ENCODE measurements at regions not wholly inside any gene's neighbourhood (a gene's known extent, or its start where the extent isn't known, plus 50 kb on each side); places are given as distances from the start of the nearest gene placed in this dataset.

DNA sequence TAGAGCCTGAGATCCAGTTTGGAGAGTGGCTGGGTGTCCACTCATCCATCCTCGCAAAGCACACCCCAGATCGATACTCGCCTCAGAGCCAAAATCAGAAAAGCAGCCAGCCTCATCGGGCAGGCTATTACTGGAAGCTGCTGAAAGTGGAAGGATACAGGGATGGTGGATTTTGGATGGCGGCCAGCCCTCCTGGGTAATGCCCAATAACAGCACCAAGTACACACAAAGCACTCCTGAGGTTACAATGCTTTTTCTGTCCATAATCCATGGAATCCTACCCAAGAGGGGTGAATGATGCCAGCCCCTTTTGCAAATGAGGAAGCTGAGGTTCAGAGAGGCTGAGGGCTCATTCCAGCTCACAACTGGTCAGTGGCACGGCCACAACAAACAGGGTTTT lies 93.1 kb upstream of the SLC6A11 start:
- no peak overlapping the region for H2BK12ac ChIP-seq (ENCODE audit: low read length)
- no peak overlapping the region for H3K4ac ChIP-seq (ENCODE audit: low read length)
- no peak overlapping the region for H3K23ac ChIP-seq (ENCODE audit: low read depth, low read length, poor library complexity)
- H3K14ac ChIP-seq (ENCODE audit: low read length), result no peak overlapping the region
- H3K27me3 ChIP-seq (ENCODE audit: control insufficient read depth in 3 of 3, insufficient read depth in 3 of 3, low read depth in 1 of 3, low read length in 3 of 3), result peaks cover 0 to 13% (median 0%) of the 10 kb centered on the region in 3 experiments
- no peaks in the 10 kb centered on the region for H3K36me3 ChIP-seq (replicated peaks in 1 of 2; ENCODE audit: control insufficient read depth in 2 of 2, insufficient read depth in 2 of 2, low read length in 2 of 2)
- H2AFZ ChIP-seq (ENCODE audit: low read length), result no peak overlapping the region
- no peak overlapping the region for H4K91ac ChIP-seq (ENCODE audit: low read depth, low read length, poor library complexity)
- no CpG with 5 or more reads among the region's 6 CpGs for WGBS, 2 donors (ENCODE audit: extremely low coverage in 2 of 2, insufficient read length in 2 of 2, insufficient replicate concordance in 1 of 2)
- no peak overlapping the region for H2BK120ac ChIP-seq (ENCODE audit: low read depth, low read length)
- H3K18ac ChIP-seq (ENCODE audit: low read length), result no peak overlapping the region
- no peak overlapping the region for H2AK5ac ChIP-seq (ENCODE audit: low read depth, low read length)
- no peak overlapping the region for H3K4me3 ChIP-seq (ENCODE audit: low read length in 2 of 2)
- no peaks in the 10 kb centered on the region for H3K79me1 ChIP-seq (ENCODE audit: low read depth, low read length)
- H3K9ac ChIP-seq (ENCODE audit: low read depth, low read length, poor library complexity), result no peak overlapping the region
- no peak overlapping the region for H3K4me2 ChIP-seq (ENCODE audit: insufficient read depth, low read length, poor library complexity, severe bottlenecking)
- no peaks in the 10 kb centered on the region for H3K9me3 ChIP-seq (replicated peaks in 1 of 2; ENCODE audit: control insufficient read depth in 2 of 2, insufficient read depth in 1 of 2, low read depth in 1 of 2, low read length in 2 of 2)
- H2BK5ac ChIP-seq (ENCODE audit: low read length), result no peak overlapping the region
- no peak overlapping the region for H3K27ac ChIP-seq (replicated peaks; ENCODE audit: low read length)
- no peak for DNase-seq (ENCODE audit: low spot score)
- H2BK15ac ChIP-seq (ENCODE audit: low read length), result no peak overlapping the region
- H4K8ac ChIP-seq (ENCODE audit: low read depth, low read length), result no peak overlapping the region
- H3K4me1 ChIP-seq (ENCODE audit: control insufficient read depth in 2 of 2, insufficient read depth in 1 of 2, low read depth in 1 of 2, low read length in 2 of 2), result peaks cover 0 to 11% of the 10 kb centered on the region in 2 donors

DNA sequence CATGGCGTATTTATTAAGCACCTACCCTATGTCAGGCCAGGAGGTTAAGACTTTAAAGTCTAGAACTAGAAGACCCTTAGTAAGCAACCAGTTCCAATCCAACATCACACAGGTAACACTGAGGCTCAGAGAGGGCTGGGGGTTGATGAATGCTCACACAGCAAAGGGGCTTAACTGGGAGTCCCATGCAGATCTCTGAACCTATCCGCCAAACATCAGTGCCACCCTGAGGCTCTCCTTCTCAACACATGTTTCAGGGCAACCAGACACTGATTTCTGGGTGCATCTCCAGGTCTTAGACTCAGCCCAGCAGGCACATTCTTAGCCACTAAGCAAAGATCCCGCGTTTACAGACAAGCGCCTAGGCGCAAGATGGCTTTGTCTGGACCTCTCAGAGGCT lies 92.0 kb upstream of the SLC6A11 start:
- Histone ChIP-seq H3K9me3 (replicated peaks in 1 of 2; ENCODE audit: control insufficient read depth in 2 of 2, insufficient read depth in 1 of 2, low read depth in 1 of 2, low read length in 2 of 2) (no peaks in the 10 kb centered on the region), H3K4me1 (ENCODE audit: control insufficient read depth in 2 of 2, insufficient read depth in 1 of 2, low read depth in 1 of 2, low read length in 2 of 2) (peaks cover 0 to 11% of the 10 kb centered on the region in 2 donors), H2BK12ac (ENCODE audit: low read length) (no peak overlapping the region), H3K4me3 (ENCODE audit: low read length in 2 of 2) (no peak overlapping the region), H2AK5ac (ENCODE audit: low read depth, low read length) (no peak overlapping the region), H2AFZ (ENCODE audit: low read length) (no peak overlapping the region), H2BK15ac (ENCODE audit: low read length) (no peak overlapping the region), H2BK5ac (ENCODE audit: low read length) (no peak overlapping the region), H4K91ac (ENCODE audit: low read depth, low read length, poor library complexity) (no peak overlapping the region), H4K8ac (ENCODE audit: low read depth, low read length) (no peak overlapping the region), H3K18ac (ENCODE audit: low read length) (no peak overlapping the region), H2BK120ac (ENCODE audit: low read depth, low read length) (no peak overlapping the region), H3K27ac (replicated peaks; ENCODE audit: low read length) (no peak overlapping the region), H3K4me2 (ENCODE audit: insufficient read depth, low read length, poor library complexity, severe bottlenecking) (no peak overlapping the region), H3K4ac (ENCODE audit: low read length) (no peak overlapping the region), H3K14ac (ENCODE audit: low read length) (no peak overlapping the region), H3K27me3 (ENCODE audit: control insufficient read depth in 3 of 3, insufficient read depth in 3 of 3, low read depth in 1 of 3, low read length in 3 of 3) (peaks cover 0 to 13% (median 0%) of the 10 kb centered on the region in 3 experiments), H3K36me3 (replicated peaks in 1 of 2; ENCODE audit: control insufficient read depth in 2 of 2, insufficient read depth in 2 of 2, low read length in 2 of 2) (no peaks in the 10 kb centered on the region), H3K23ac (ENCODE audit: low read depth, low read length, poor library complexity) (no peak overlapping the region), H3K79me1 (ENCODE audit: low read depth, low read length) (no peaks in the 10 kb centered on the region), H3K9ac (ENCODE audit: low read depth, low read length, poor library complexity) (no peak overlapping the region)
- no peak for DNase-seq (ENCODE audit: low spot score)
- WGBS, 2 donors (ENCODE audit: extremely low coverage in 2 of 2, insufficient read length in 2 of 2, insufficient replicate concordance in 1 of 2), result no CpG with 5 or more reads among the region's 6 CpGs

DNA sequence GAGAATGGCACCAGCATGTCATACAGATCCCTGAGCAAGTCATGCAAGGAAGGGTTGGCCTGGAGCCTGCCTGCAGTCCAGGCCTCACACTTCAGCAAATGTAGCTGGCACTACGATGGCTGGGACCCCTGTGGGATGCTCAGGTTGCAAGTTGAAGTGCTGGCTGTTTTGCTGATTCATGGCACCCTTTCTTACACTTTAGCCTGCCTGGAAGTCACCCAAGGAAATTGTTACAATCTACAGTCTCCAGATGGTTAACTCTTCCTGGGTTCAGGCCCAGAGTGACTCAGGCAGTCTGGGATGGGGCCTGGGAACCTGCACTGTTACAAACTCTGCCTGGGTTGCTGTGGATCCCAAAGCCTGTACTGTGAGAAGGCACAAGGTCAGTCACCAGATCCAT lies 91.0 kb upstream of the SLC6A11 start:
- H2BK15ac ChIP-seq (ENCODE audit: low read length), result no peak overlapping the region
- H3K23ac ChIP-seq (ENCODE audit: low read depth, low read length, poor library complexity), result no peak overlapping the region
- H4K8ac ChIP-seq (ENCODE audit: low read depth, low read length), result no peak overlapping the region
- no peak overlapping the region for H3K27ac ChIP-seq (replicated peaks; ENCODE audit: low read length)
- no peaks in the 10 kb centered on the region for H3K36me3 ChIP-seq (replicated peaks in 1 of 2; ENCODE audit: control insufficient read depth in 2 of 2, insufficient read depth in 2 of 2, low read length in 2 of 2)
- no peak overlapping the region for H3K4ac ChIP-seq (ENCODE audit: low read length)
- H3K4me1 ChIP-seq (ENCODE audit: control insufficient read depth in 2 of 2, insufficient read depth in 1 of 2, low read depth in 1 of 2, low read length in 2 of 2), result peaks cover 0 to 11% of the 10 kb centered on the region in 2 donors
- no peak overlapping the region for H3K4me2 ChIP-seq (ENCODE audit: insufficient read depth, low read length, poor library complexity, severe bottlenecking)
- H3K18ac ChIP-seq (ENCODE audit: low read length), result no peak overlapping the region
- no peaks in the 10 kb centered on the region for H3K9me3 ChIP-seq (replicated peaks in 1 of 2; ENCODE audit: control insufficient read depth in 2 of 2, insufficient read depth in 1 of 2, low read depth in 1 of 2, low read length in 2 of 2)
- no peak overlapping the region for H4K91ac ChIP-seq (ENCODE audit: low read depth, low read length, poor library complexity)
- H2AFZ ChIP-seq (ENCODE audit: low read length), result no peak overlapping the region
- H2BK12ac ChIP-seq (ENCODE audit: low read length), result no peak overlapping the region
- no CpG with 5 or more reads among the region's 1 CpG for WGBS, 2 donors (ENCODE audit: extremely low coverage in 2 of 2, insufficient read length in 2 of 2, insufficient replicate concordance in 1 of 2)
- H3K14ac ChIP-seq (ENCODE audit: low read length), result no peak overlapping the region
- peaks cover 0 to 10% (median 0%) of the 10 kb centered on the region in 3 experiments for H3K27me3 ChIP-seq (ENCODE audit: control insufficient read depth in 3 of 3, insufficient read depth in 3 of 3, low read depth in 1 of 3, low read length in 3 of 3)
- DNase-seq (ENCODE audit: low spot score), result no peak
- H2AK5ac ChIP-seq (ENCODE audit: low read depth, low read length), result no peak overlapping the region
- H2BK5ac ChIP-seq (ENCODE audit: low read length), result no peak overlapping the region
- no peak overlapping the region for H3K4me3 ChIP-seq (ENCODE audit: low read length in 2 of 2)
- no peak overlapping the region for H2BK120ac ChIP-seq (ENCODE audit: low read depth, low read length)
- no peaks in the 10 kb centered on the region for H3K79me1 ChIP-seq (ENCODE audit: low read depth, low read length)
- no peak overlapping the region for H3K9ac ChIP-seq (ENCODE audit: low read depth, low read length, poor library complexity)

DNA sequence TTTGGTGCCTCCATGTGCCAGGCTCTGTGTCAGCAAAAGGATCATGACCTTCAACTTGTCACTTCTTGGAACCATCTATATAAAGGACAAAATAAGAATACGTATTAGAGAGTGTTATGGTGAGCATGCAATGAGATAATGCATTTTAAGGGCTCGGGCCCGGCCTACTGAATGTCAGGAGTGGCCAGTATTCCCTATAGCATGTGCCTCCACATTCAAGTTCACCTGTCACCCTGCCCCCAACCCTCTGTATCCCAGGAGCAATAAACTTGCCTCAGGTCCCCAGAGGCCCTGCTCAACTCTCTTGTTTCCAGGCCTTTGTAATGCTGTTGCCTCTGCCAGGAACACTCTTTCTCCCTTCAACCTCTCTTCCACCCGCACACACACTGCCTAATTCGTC lies 90.2 kb upstream of the SLC6A11 start:
- Histone ChIP-seq H3K4ac (ENCODE audit: low read length) (no peak overlapping the region), H4K8ac (ENCODE audit: low read depth, low read length) (no peak overlapping the region), H3K4me1 (ENCODE audit: control insufficient read depth in 2 of 2, insufficient read depth in 1 of 2, low read depth in 1 of 2, low read length in 2 of 2) (peaks cover 0 to 11% of the 10 kb centered on the region in 2 donors), H3K18ac (ENCODE audit: low read length) (no peak overlapping the region), H3K36me3 (replicated peaks in 1 of 2; ENCODE audit: control insufficient read depth in 2 of 2, insufficient read depth in 2 of 2, low read length in 2 of 2) (no peaks in the 10 kb centered on the region), H3K27me3 (ENCODE audit: control insufficient read depth in 3 of 3, insufficient read depth in 3 of 3, low read depth in 1 of 3, low read length in 3 of 3) (peaks cover 0 to 6% (median 0%) of the 10 kb centered on the region in 3 experiments), H2AFZ (ENCODE audit: low read length) (no peak overlapping the region), H3K9me3 (replicated peaks in 1 of 2; ENCODE audit: control insufficient read depth in 2 of 2, insufficient read depth in 1 of 2, low read depth in 1 of 2, low read length in 2 of 2) (no peaks in the 10 kb centered on the region), H2BK120ac (ENCODE audit: low read depth, low read length) (no peak overlapping the region), H4K91ac (ENCODE audit: low read depth, low read length, poor library complexity) (no peak overlapping the region), H2AK5ac (ENCODE audit: low read depth, low read length) (no peak overlapping the region), H3K4me3 (ENCODE audit: low read length in 2 of 2) (no peak overlapping the region), H3K4me2 (ENCODE audit: insufficient read depth, low read length, poor library complexity, severe bottlenecking) (no peak overlapping the region), H3K79me1 (ENCODE audit: low read depth, low read length) (no peaks in the 10 kb centered on the region), H3K9ac (ENCODE audit: low read depth, low read length, poor library complexity) (no peak overlapping the region), H3K23ac (ENCODE audit: low read depth, low read length, poor library complexity) (no peak overlapping the region), H3K27ac (replicated peaks; ENCODE audit: low read length) (no peak overlapping the region), H2BK12ac (ENCODE audit: low read length) (no peak overlapping the region), H2BK5ac (ENCODE audit: low read length) (no peak overlapping the region), H2BK15ac (ENCODE audit: low read length) (no peak overlapping the region), H3K14ac (ENCODE audit: low read length) (no peak overlapping the region)
- WGBS, 2 donors (ENCODE audit: extremely low coverage in 2 of 2, insufficient read length in 2 of 2, insufficient replicate concordance in 1 of 2), result no CpG with 5 or more reads among the region's 5 CpGs
- no peak for DNase-seq (ENCODE audit: low spot score)
